K562 (cell line): ENCODE measurements at regions not wholly inside any gene's neighbourhood (a gene's known extent, or its start where the extent isn't known, plus 50 kb on each side); places are given as distances from the start of the nearest gene placed in this dataset.

ENCODE experiments used
- CEBPB ChIP-seq: fragments of 450-650 bp; IDR thresholded peaks from 2 replicates; pipeline ENCODE4 v1.6.1; 2016; ENCODE audit warnings: missing genetic modification characterization, missing compliant biosample characterization
- EGR1 ChIP-seq: fragments of 450-650 bp; conservative IDR thresholded peaks from 2 replicates; pipeline ENCODE4 v1.6.1; 2017; ENCODE audit warnings: mild to moderate bottlenecking
- GABPA ChIP-seq: fragments of 200-800 bp; sonication (Bioruptor generic); conservative IDR thresholded peaks from 2 replicates; pipeline ENCODE4 v1.6.1; 2016; ENCODE audit warnings: low read depth, missing genetic modification characterization, missing compliant biosample characterization
- GTF2F1 ChIP-seq: IDR thresholded peaks from 2 replicates; pipeline ENCODE4 v1.6.1; 2011; ENCODE audit warnings: low read depth, low read length, improper control_type of control experiment
- MYC ChIP-seq, 2 experiments: fragments of 250-450 bp in 1 of 2; sonication (Bioruptor Pico) in 1 of 2; IDR thresholded peaks; 2 replicates each; pipeline versions ENCODE4 v1.5.1 to v1.6.1; 2012 to 2021; ENCODE audit warnings: low read depth in 2 of 2, borderline replicate concordance in 1 of 2, improper control_type of control experiment in 1 of 2, low read length in 1 of 2, mild to moderate bottlenecking in 1 of 2, moderate library complexity in 1 of 2
- NFXL1 ChIP-seq: fragments of 450-650 bp; formaldehyde crosslinking; IDR thresholded peaks from 2 replicates; pipeline ENCODE4 v1.4.0; 2021; ENCODE audit warnings: mild to moderate bottlenecking
- PHF8 ChIP-seq: fragments of 200-600 bp; sonication (generic); IDR thresholded peaks from 2 replicates; pipeline ENCODE4 v1.6.1; 2012; ENCODE audit warnings: mixed run types, mild to moderate bottlenecking, inconsistent platforms, low read length, moderate library complexity, borderline replicate concordance
- POLR2A ChIP-seq: fragments of 450-650 bp; conservative IDR thresholded peaks from 2 replicates; pipeline ENCODE4 v1.6.1; 2016
- PTBP1 ChIP-seq: fragments of 200-400 bp; formaldehyde crosslinking; IDR thresholded peaks from 2 replicates; pipeline ENCODE4 v1.6.1; 2017; ENCODE audit warnings: low read depth, low read length
- RBM25 ChIP-seq: fragments of 200-400 bp; formaldehyde crosslinking; IDR thresholded peaks from 2 replicates; pipeline ENCODE4 v1.6.1; 2018; ENCODE audit warnings: low read length, low read depth, moderate library complexity; ENCODE audit not compliant: severe bottlenecking
- USF2 ChIP-seq: sonication (generic); formaldehyde crosslinking; IDR thresholded peaks from 2 replicates; pipeline ENCODE4 v1.5.0; 2020; ENCODE audit warnings: missing genetic modification reagents
- ZNF512 ChIP-seq: IDR thresholded peaks from 2 replicates; pipeline ENCODE4 v1.6.1; 2016; ENCODE audit warnings: missing genetic modification characterization, missing compliant biosample characterization
- TF ChIP-seq, protein P1 (sequence below): sonication (generic); formaldehyde crosslinking; IDR thresholded peaks from 2 replicates; pipeline ENCODE4 v1.8.0; 2022; ENCODE audit warnings: missing genetic modification reagents, mild to moderate bottlenecking, borderline replicate concordance

DNA sequence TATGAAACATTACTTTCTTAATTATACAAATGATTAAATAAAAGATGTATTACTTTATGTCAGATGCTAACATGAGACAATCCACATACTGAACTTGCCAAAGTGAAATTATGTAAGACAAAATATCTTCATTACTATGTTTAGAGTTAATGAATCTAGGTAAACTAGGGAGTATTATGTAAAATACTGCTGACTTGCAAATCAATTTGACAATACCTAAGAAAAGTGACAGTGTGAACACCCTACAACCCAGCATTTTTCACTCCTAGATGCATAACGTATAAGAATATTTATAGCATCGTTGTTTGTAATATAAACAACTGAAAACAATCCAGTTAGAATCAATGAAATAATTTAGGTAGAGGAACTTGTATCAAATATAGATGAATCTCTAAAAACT is 546.3 kb downstream of the MAGEB5 start:
- TF ChIP-seq POLR2A, result no peak
- TF ChIP-seq GTF2F1, result no peak
- TF ChIP-seq ZNF512 (tag), result no peak
- TF ChIP-seq NFXL1 (CRISPR knock-in tag), result no peak
- no peak for TF ChIP-seq USF2 (CRISPR knock-in tag)
- no peak for TF ChIP-seq MYC (IDR thresholded peaks at IDR 0.05; ENCODE audit: low read depth, low read length)
- TF ChIP-seq MYC (CRISPR knock-in tag; IDR thresholded peaks at IDR 0.05; ENCODE audit: borderline replicate concordance, low read depth), result no peak
- TF ChIP-seq EGR1, result no peak
- TF ChIP-seq RBM25, result no peak
- no peak for TF ChIP-seq PTBP1
- TF ChIP-seq, protein P1, sequence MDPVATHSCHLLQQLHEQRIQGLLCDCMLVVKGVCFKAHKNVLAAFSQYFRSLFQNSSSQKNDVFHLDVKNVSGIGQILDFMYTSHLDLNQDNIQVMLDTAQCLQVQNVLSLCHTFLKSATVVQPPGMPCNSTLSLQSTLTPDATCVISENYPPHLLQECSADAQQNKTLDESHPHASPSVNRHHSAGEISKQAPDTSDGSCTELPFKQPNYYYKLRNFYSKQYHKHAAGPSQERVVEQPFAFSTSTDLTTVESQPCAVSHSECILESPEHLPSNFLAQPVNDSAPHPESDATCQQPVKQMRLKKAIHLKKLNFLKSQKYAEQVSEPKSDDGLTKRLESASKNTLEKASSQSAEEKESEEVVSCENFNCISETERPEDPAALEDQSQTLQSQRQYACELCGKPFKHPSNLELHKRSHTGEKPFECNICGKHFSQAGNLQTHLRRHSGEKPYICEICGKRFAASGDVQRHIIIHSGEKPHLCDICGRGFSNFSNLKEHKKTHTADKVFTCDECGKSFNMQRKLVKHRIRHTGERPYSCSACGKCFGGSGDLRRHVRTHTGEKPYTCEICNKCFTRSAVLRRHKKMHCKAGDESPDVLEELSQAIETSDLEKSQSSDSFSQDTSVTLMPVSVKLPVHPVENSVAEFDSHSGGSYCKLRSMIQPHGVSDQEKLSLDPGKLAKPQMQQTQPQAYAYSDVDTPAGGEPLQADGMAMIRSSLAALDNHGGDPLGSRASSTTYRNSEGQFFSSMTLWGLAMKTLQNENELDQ (CRISPR knock-in tag), result no peak
- TF ChIP-seq CEBPB (tag), result no peak
- TF ChIP-seq PHF8, result no peak
- no peak for TF ChIP-seq GABPA (tag)
